ENCODE measurements at regions not wholly inside any gene's neighbourhood (a gene's known extent, or its start where the extent isn't known, plus 50 kb on each side); places are given as distances from the start of the nearest gene placed in this dataset.

- TF ChIP-seq ZFP3 (CRISPR knock-in tag; IDR thresholded peaks at IDR 0.05) (no peak), PPARA (CRISPR knock-in tag; IDR thresholded peaks at IDR 0.05; ENCODE audit: borderline replicate concordance) (no peak), POU6F1 (CRISPR knock-in tag; IDR thresholded peaks at IDR 0.05; ENCODE audit: borderline replicate concordance, low read depth) (no peak), ZNF565 (CRISPR knock-in tag; conservative IDR thresholded peaks at IDR 0.05; ENCODE audit: low read depth) (no peak)
These were observed 281.8 kb downstream of the DLEU7 start (continued) for GRCh38 chr13:50561739-50562138.

GRCh38 chr13:50566646-50567045, 276.8 kb downstream of the DLEU7 start:
- ATAC-seq = no peak
- no peak for TF ChIP-seq TOX (CRISPR knock-in tag; IDR thresholded peaks at IDR 0.05; ENCODE audit: borderline replicate concordance)
- no peak for TF ChIP-seq ZNF8 (CRISPR knock-in tag; IDR thresholded peaks at IDR 0.05)
- no peak for TF ChIP-seq POU6F1 (CRISPR knock-in tag; IDR thresholded peaks at IDR 0.05; ENCODE audit: borderline replicate concordance, low read depth)
- TF ChIP-seq PATZ1 (CRISPR knock-in tag; IDR thresholded peaks at IDR 0.05; ENCODE audit: borderline replicate concordance) = no peak
- TF ChIP-seq ESRRG (CRISPR knock-in tag; IDR thresholded peaks at IDR 0.05) = no peak
- TF ChIP-seq GLIS3 (CRISPR knock-in tag; IDR thresholded peaks at IDR 0.05) = no peak
- TF ChIP-seq SNAI2 (CRISPR knock-in tag; IDR thresholded peaks at IDR 0.05) = no peak
- TF ChIP-seq ZFP3 (CRISPR knock-in tag; IDR thresholded peaks at IDR 0.05) = no peak
- no peak for TF ChIP-seq TCF4 (CRISPR knock-in tag; IDR thresholded peaks at IDR 0.05; ENCODE audit: borderline replicate concordance)
- TF ChIP-seq ARNTL (CRISPR knock-in tag; IDR thresholded peaks at IDR 0.05; ENCODE audit: borderline replicate concordance, low read depth) = no peak
- no peak for TF ChIP-seq CSDC2 (CRISPR knock-in tag; IDR thresholded peaks at IDR 0.05)
- TF ChIP-seq CREB5 (CRISPR knock-in tag; IDR thresholded peaks at IDR 0.05; ENCODE audit: low read depth) = no peak

GRCh38 chr13:50572129-50572528, 271.4 kb downstream of the DLEU7 start:
- TF ChIP-seq CSRNP3 (CRISPR knock-in tag; IDR thresholded peaks at IDR 0.05) (no peak), PPARA (CRISPR knock-in tag; IDR thresholded peaks at IDR 0.05; ENCODE audit: borderline replicate concordance) (no peak), ZC3H10 (CRISPR knock-in tag; IDR thresholded peaks at IDR 0.05) (no peak), GLIS3 (CRISPR knock-in tag; IDR thresholded peaks at IDR 0.05) (no peak), PATZ1 (CRISPR knock-in tag; IDR thresholded peaks at IDR 0.05; ENCODE audit: borderline replicate concordance) (no peak)
- ATAC-seq = no peak

- ATAC-seq = no peak
- TF ChIP-seq ZNF8 (CRISPR knock-in tag; IDR thresholded peaks at IDR 0.05) (no peak), PATZ1 (CRISPR knock-in tag; IDR thresholded peaks at IDR 0.05; ENCODE audit: borderline replicate concordance) (no peak), ZFP30 (CRISPR knock-in tag; IDR thresholded peaks at IDR 0.05) (no peak), CSDC2 (CRISPR knock-in tag; IDR thresholded peaks at IDR 0.05) (no peak), ESRRG (CRISPR knock-in tag; IDR thresholded peaks at IDR 0.05) (no peak), TSHZ2 (CRISPR knock-in tag; IDR thresholded peaks at IDR 0.05) (no peak), POU6F1 (CRISPR knock-in tag; IDR thresholded peaks at IDR 0.05; ENCODE audit: borderline replicate concordance, low read depth) (no peak), TCF4 (CRISPR knock-in tag; IDR thresholded peaks at IDR 0.05; ENCODE audit: borderline replicate concordance) (no peak)
These were observed 270.4 kb downstream of the DLEU7 start for GRCh38 chr13:50573066-50573465.

Measured in SK-N-SH treated with all-trans-retinoic acid at 6 μM for 48 hours (cell line).